Choroid plexus epithelial cell (primary cell): ENCODE measurements at regions not wholly inside any gene's neighbourhood (a gene's known extent, or its start where the extent isn't known, plus 50 kb on each side); places are given as distances from the start of the nearest gene placed in this dataset.

ENCODE experiments used
- DNase-seq: peaks from one replicate; pipeline ENCODE4 v3.0.0-alpha.2; 2010; ENCODE audit warnings: low read depth
- H3K4me3 ChIP-seq: 2 replicates; pipeline ENCODE4 v1.5.1; 2011; ENCODE audit warnings: low read depth, mild to moderate bottlenecking, control low read depth, low read length, moderate library complexity
- TF ChIP-seq, protein P1 (sequence below): conservative IDR thresholded peaks from 2 replicates; pipeline ENCODE4 v1.5.1; 2011; ENCODE audit warnings: low read depth, mild to moderate bottlenecking, control low read depth, inconsistent platforms, low read length, moderate library complexity

DNA sequence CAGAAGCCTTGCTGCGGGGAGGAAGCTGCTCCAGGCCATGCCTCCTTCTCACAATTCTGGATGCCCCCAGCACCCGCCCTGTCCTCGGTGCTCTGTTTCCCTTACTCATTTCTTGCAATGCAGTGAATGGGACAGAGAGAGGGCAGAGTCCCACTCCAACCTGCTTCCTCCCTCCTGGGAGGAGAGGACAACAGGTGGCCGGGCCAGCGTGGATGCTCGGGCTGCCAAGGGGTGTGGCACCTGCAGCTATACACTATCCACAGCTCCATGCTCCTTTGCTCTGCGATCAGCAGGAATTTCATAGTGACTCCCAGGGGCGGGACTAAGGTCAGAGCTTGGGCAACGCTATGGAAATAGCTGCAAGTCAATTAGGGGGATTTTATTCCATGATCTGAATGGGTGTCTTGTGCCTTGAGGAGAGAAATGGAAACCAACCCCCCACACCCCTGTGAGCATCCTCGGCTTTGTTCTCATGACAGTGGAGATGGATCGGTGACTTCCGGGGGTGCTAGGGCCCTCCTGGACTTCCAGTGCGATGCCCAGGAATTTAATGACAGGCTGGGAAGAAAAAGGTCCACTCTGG, 192.5 kb downstream of the MYLK4 start:
- no peak overlapping the region for H3K4me3 ChIP-seq
- TF ChIP-seq, protein P1, sequence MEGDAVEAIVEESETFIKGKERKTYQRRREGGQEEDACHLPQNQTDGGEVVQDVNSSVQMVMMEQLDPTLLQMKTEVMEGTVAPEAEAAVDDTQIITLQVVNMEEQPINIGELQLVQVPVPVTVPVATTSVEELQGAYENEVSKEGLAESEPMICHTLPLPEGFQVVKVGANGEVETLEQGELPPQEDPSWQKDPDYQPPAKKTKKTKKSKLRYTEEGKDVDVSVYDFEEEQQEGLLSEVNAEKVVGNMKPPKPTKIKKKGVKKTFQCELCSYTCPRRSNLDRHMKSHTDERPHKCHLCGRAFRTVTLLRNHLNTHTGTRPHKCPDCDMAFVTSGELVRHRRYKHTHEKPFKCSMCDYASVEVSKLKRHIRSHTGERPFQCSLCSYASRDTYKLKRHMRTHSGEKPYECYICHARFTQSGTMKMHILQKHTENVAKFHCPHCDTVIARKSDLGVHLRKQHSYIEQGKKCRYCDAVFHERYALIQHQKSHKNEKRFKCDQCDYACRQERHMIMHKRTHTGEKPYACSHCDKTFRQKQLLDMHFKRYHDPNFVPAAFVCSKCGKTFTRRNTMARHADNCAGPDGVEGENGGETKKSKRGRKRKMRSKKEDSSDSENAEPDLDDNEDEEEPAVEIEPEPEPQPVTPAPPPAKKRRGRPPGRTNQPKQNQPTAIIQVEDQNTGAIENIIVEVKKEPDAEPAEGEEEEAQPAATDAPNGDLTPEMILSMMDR: no peak
- no peak for DNase-seq

DNA sequence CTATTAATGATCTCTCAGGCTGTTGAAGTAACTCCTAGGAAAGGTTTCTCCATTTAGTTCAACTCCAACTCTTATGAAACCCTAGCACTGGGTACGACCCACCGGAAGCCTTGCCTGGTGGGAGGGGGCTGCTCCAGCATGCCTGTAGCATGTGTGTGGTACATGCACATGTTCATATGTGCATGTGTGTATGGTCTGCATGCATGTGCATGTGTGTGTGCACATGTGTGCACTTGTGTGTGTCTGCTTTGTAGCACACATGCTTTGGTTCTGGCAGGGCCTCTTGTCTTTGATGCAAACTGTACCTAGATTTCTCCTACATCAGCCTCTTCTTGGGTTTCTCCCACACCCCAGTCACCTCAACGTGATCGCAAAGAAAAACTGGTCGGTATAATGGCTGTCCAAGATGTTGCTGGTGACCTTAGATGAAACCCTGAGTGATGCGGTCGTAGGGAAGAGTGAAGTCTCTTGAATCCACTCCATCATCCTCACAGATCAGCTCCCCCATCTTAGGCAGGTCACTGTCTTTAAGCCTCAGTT, 193.5 kb downstream of the MYLK4 start:
- no peak for DNase-seq
- TF ChIP-seq, protein P1: no peak
- no peak overlapping the region for H3K4me3 ChIP-seq

DNA sequence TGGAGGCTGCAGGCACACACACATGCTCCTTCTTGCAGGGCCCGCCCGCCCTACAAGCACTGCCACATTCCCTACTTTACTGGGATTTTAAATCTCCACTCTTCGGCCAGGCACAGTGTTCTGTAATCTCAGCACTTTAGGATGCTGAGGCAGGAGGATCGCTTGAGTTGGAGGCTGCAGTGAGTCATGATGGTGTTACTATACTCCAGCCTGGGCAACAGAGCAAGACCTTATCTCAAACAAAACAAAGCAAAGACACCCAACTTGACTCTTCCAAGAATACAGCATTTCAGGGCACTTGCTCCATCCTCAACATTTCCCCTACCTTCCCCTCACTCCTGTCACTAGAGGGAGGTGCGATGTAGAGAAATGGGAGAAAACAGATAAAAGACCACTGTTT, 194.0 kb downstream of the MYLK4 start:
- DNase-seq: peak; percentile 41
- TF ChIP-seq, protein P1: no peak
- H3K4me3 ChIP-seq: no peak overlapping the region

DNA sequence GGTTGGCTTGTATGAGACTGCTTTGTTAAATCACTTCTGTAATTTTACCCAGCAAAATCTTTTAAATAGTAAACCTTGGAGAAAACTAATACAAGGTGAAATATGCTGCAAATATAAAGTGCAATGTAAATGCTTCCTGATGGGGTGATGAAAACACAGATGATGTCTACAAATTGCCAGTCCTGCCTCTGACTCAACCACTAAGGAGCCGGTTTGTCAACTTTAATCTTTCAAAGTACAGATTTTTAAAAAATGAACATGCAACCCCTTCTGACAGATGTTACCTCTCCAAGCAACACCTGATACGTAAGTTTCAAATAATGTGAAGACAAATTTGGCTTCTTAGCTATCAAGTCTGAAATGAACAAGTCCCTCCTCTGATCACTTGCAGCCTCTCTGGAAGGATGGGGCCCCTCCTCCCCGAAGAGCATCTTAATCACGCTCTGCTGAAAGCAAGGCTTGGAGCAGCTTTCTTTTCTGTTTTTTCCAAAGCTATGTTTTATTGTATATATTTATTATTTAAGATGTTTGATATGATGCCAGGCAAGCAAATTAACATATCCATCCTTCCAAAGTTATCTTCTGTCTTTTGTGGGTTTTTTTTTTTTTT, 196.0 kb downstream of the MYLK4 start:
- H3K4me3 ChIP-seq: no peak overlapping the region
- TF ChIP-seq, protein P1: no peak
- no peak for DNase-seq

DNA sequence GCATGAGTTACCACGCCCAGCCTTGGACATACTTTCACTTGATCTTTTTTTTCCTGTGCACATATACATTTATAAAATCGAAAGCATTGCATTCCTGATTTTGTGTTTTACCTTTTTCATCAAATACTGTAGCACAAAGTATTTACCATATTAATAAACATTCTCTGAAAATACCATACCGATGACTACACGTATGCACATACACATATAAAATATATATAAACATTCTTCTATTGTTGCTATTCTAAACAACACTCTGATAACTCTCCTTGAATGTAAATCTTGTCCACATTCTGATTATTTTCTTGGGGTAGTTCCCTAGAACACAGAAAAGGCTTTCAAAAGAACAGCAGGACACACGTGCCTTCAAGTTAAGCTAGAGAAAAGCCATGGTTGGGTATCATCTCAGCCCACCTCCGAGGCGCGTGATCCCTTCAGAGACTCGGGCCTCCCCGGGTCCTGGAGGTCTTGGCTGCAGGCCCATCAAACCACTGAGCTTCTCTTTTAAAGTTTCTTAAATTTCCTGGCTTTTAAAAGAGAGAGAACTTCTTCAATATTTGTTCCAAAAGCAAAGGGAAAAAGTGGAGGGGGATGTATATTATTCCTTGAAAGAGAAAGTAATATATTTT, 198.1 kb downstream of the MYLK4 start:
- TF ChIP-seq, protein P1: no peak
- DNase-seq: no peak
- H3K4me3 ChIP-seq: no peak overlapping the region

DNA sequence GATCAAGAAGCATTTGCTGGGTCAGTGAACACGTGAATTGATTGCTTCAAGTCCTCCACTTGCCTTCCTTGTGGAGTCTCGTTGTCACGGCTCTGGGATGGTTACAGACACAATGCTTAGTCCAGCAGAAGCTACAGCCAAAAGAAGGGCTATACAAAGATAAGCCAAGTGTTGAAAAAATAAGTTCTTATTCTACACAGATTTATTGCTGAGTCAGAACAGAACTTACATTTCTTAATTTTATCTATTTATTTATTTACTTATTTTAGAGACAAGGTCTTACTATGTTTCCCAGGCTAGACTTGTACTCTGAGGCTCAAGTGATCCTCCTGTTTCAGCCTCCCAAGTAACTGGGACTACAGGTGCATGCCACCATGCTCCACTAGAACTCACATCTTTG, 199.0 kb downstream of the MYLK4 start:
- TF ChIP-seq, protein P1: no peak
- no peak for DNase-seq
- no peak overlapping the region for H3K4me3 ChIP-seq

DNA sequence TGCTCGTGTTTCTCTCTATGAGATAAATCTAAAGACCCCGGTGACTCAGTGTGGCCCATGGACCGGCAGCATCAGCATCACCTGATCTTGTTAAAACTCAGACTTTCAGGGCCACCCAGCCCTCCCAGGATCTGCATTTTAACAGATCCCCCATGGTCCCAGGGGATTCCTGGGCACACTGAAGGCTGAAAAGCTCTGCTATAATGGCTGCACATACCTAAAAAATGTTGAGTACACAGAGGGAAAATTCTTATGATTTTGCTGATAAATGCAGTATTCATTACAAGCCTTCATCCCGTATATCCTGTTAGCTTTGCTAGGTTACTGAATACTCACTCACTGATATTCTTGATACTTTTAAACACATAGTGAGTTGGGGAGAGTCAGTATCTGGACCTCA, 200.5 kb downstream of the MYLK4 start:
- no peak for DNase-seq
- H3K4me3 ChIP-seq: no peak overlapping the region
- TF ChIP-seq, protein P1: no peak
